ENCODE measurements at regions not wholly inside any gene's neighbourhood (a gene's known extent, or its start where the extent isn't known, plus 50 kb on each side); places are given as distances from the start of the nearest gene placed in this dataset.
A peak's percentile ranks its signal among the peaks of the same experiment; 100 is the strongest.

- DNase-seq (ENCODE audit: low spot score), result no peak
These were observed 92.0 kb upstream of the BMPER start for GRCh38 chr7:33813331-33813730.

GRCh38 chr7:33814400-33814799 is 90.9 kb upstream of the BMPER start:
- no peak for DNase-seq (ENCODE audit: low spot score)

GRCh38 chr7:33814936-33815335 is 90.4 kb upstream of the BMPER start:
- no peak for DNase-seq (ENCODE audit: low spot score)

- DNase-seq (ENCODE audit: low spot score), result no peak
These were observed 90.0 kb upstream of the BMPER start for GRCh38 chr7:33815336-33815735.

GRCh38 chr7:33816106-33816505 is 89.2 kb upstream of the BMPER start:
- DNase-seq (ENCODE audit: low spot score), result no peak

GRCh38 chr7:33819658-33820057 is 85.7 kb upstream of the BMPER start:
- DNase-seq (ENCODE audit: low spot score), result no peak

GRCh38 chr7:33820206-33820605 is 85.1 kb upstream of the BMPER start:
- DNase-seq (ENCODE audit: low spot score), result no peak

GRCh38 chr7:33821970-33822369 is 83.4 kb upstream of the BMPER start:
- DNase-seq (ENCODE audit: low spot score), result no peak

- no peak for DNase-seq (ENCODE audit: low spot score)
These were observed 81.4 kb upstream of the BMPER start for GRCh38 chr7:33823913-33824312.

- DNase-seq (ENCODE audit: low spot score), result no peak
These were observed 80.4 kb upstream of the BMPER start for GRCh38 chr7:33824911-33825459.

GRCh38 chr7:33825644-33826043 is 79.7 kb upstream of the BMPER start:
- DNase-seq (ENCODE audit: low spot score), result no peak

- DNase-seq (ENCODE audit: low spot score), result no peak
These were observed 75.8 kb upstream of the BMPER start for GRCh38 chr7:33829536-33829935.

GRCh38 chr7:33831389-33832141 is 73.8 kb upstream of the BMPER start:
- no peak for DNase-seq (ENCODE audit: low spot score)

- DNase-seq (ENCODE audit: low spot score), result no peak
These were observed 73.0 kb upstream of the BMPER start for GRCh38 chr7:33832271-33832721.

GRCh38 chr7:33836797-33837355 is 68.5 kb upstream of the BMPER start:
- DNase-seq (ENCODE audit: low spot score), result peak; percentile 58

GRCh38 chr7:33837356-33837851 is 67.9 kb upstream of the BMPER start:
- DNase-seq (ENCODE audit: low spot score), result no peak

GRCh38 chr7:33841031-33841430 is 64.3 kb upstream of the BMPER start:
- DNase-seq (ENCODE audit: low spot score), result no peak

- DNase-seq (ENCODE audit: low spot score), result no peak
These were observed 63.6 kb upstream of the BMPER start for GRCh38 chr7:33841705-33842129.

GRCh38 chr7:33842150-33842549 is 63.2 kb upstream of the BMPER start:
- no peak for DNase-seq (ENCODE audit: low spot score)

- no peak for DNase-seq (ENCODE audit: low spot score)
These were observed 59.3 kb upstream of the BMPER start for GRCh38 chr7:33845991-33846509.

GRCh38 chr7:33849004-33849403 is 56.3 kb upstream of the BMPER start:
- DNase-seq (ENCODE audit: low spot score), result no peak

GRCh38 chr7:33849971-33850559 is 55.3 kb upstream of the BMPER start:
- DNase-seq (ENCODE audit: low spot score), result no peak

- DNase-seq (ENCODE audit: low spot score), result no peak
These were observed 54.6 kb upstream of the BMPER start for GRCh38 chr7:33850768-33851167.
